HG02798 (cell line): ENCODE measurements at regions not wholly inside any gene's neighbourhood (a gene's known extent, or its start where the extent isn't known, plus 50 kb on each side); places are given as distances from the start of the nearest gene placed in this dataset.

Source experiments
- ATAC-seq: cut with Tn5 transposase; IDR thresholded peaks from one replicate; pipeline ENCODE4 v1.9.1; 2021; ENCODE audit warnings: mild to moderate bottlenecking; ENCODE audit not compliant: unreplicated experiment, poor library complexity

DNA sequence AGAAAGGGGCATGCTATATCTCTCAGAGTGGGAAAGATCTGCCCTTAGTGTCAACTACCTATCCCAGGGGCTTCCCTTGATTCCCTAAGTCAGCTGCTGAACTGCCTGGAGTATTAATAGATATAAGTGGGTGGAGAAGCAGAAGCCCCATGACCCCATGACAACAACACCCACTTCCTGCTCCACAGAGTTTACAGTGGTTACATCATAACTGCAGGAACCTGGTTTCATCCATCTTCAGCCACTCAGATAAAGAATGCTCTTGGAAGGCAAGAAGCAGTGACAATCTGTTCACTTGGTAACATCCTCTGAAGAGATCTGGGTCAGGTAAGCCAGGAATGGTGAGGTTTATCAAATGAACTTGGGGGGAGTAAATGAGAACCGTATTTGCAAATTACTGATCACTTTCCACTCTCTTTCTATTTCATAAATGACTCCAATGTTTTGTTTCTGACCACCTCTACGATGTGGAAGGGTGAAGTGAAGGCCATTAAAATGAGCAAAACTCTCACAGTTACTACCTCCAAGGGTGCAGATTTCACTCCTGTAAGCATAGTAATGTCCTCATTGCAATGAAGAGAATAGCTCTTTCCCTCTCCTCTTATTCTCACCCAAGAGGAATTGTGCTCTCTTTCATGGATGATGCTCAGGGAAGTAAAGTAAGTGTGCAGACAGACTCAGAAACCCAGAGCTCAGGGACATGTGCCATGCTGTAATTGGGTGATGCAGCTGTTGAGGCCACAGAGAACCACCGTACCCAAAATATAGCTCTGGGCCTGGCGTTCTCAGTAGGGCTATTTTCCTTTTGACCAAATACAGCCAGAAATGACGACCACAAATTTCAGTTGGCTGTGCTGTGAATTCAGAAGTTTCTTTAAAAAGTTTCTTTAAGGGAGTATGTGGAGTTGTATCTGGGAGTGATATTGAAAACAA lies 192.8 kb upstream of the APCDD1 start:
- ATAC-seq, result no peak

- ATAC-seq, result no peak
These were observed 191.9 kb upstream of the APCDD1 start for GRCh38 chr18:10262566-10262965.

- ATAC-seq, result no peak
These were observed 190.2 kb upstream of the APCDD1 start for GRCh38 chr18:10264260-10264659.

DNA sequence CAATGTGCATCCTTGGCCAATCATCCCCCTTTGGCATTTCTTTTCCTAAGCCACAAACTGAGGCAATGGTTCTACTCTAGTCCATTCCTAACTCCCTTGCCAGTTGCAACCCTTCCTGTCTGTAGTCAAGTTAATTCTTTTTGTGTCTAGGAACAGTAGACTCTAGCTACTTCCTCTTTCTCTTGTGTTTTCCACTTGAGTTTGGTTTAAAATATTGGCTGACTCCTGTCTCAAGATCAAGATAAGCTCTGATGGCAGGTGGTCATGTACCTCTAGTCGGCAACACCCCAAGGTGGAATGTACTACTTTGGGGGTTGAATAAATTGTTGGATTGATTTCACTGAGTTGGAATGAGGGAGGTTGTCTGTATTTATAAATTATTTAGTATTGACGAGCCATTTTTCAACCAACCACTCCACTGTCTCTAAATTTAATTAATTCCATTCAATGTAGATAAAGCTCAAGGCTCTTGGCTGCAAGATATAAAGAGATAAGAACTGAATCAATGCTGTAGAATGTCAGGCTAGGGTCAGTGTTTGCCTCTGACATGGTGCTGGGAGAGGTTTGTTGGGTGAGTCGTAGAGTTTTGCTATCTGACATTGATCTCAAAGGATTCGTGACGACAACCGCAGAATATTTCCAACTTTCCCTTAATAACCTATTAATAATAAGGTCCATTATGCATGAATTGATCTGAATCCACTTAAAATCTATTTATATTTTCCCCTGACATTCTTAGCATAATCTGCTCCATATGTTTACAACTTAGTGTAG lies 188.7 kb upstream of the APCDD1 start:
- no peak for ATAC-seq

DNA sequence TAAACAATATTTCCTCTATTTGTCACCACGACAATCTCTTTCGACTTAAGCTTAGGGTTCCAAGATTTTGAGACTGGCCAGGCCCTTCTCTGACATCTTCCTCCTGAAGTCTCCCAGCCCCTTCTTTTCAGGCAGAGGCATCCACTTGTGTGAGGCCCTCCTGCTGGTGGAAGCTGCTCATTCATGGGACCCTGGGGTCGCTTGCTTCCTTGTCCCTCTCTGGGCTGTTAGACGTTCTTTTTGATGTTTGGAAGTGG lies 188.2 kb upstream of the APCDD1 start:
- no peak for ATAC-seq

DNA sequence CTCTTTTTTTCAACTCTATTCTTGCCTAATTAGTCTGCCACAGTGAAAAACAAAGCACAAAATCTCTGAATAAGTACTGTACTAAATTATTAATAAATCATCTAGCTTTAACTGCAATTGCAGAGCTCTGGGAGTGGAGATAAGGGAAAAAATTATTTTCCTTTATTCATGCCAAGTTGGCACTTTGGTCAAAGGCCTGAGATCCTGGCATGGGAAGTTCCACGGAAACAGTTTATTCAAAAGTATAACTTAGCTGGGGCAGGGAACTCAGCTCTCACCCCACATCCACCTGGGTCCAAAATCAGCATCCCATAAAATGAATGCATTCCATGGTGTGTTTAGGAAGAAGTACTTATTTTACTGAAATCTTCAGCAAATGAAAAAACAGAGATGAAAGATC lies 185.2 kb upstream of the APCDD1 start:
- ATAC-seq, result no peak

GRCh38 chr18:10270151-10270571 lies 184.3 kb upstream of the APCDD1 start:
- ATAC-seq, result no peak

- ATAC-seq, result no peak
These were observed 183.0 kb upstream of the APCDD1 start for GRCh38 chr18:10271481-10271880.

DNA sequence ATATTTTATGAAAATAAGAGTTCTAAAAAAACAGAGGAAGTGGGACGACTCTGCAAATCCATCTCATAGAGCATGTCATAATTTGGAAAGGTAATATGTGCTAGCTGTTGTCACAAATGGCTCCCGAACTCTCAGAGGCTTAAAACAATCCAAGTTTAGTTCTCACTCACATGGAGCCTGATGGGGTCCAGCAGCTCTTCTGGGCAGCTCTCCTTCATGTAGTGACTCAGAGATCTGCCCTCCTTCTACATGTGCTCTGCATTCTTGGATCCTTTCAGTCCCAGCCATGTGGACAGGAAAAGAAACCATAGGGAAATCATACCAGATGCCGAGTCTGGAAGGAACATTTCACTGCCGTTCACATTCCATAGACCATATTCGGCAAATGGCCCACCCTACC lies 180.1 kb upstream of the APCDD1 start:
- no peak for ATAC-seq

GRCh38 chr18:10275486-10275885 lies 178.9 kb upstream of the APCDD1 start:
- ATAC-seq, result no peak

DNA sequence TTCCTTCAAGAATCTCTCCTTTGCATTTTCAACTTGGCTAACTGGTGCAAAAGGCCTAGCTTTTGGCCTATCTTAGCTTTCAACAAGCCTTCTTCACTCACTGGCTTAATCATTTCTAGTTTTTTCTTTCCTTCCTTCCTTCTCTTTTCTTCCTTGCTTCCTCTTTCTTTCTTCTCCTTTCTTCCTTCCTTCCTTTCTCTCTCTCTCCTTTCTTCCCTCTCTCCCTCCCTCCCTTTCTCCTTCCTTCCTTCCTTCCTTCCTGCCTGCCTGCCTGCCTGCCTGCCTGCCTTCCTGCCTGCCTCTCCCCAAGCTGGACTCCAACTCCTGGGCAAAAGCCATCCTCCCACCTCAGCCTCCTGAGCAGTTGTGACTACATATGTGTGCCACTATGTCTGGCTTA lies 176.2 kb upstream of the APCDD1 start:
- no peak for ATAC-seq

DNA sequence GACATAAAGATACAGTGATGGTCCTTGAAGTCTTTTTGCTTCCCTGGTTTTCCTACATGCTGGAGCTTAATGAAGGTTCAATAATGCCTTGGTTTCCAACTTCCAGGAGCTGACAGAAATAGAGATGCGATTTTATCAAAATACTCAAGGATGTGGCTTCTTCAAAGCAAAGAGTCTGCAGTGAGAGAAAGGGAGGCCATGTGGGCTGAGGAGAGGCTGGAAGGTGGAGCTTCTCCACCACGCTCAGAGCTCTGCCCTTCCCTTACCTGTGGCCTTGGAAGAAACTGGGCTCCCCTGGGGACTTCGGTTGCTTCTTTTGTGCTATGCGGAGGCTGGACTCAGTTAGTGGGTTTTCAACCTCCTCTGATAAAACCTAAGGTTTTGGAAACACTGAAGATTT lies 175.0 kb upstream of the APCDD1 start:
- ATAC-seq, result no peak

DNA sequence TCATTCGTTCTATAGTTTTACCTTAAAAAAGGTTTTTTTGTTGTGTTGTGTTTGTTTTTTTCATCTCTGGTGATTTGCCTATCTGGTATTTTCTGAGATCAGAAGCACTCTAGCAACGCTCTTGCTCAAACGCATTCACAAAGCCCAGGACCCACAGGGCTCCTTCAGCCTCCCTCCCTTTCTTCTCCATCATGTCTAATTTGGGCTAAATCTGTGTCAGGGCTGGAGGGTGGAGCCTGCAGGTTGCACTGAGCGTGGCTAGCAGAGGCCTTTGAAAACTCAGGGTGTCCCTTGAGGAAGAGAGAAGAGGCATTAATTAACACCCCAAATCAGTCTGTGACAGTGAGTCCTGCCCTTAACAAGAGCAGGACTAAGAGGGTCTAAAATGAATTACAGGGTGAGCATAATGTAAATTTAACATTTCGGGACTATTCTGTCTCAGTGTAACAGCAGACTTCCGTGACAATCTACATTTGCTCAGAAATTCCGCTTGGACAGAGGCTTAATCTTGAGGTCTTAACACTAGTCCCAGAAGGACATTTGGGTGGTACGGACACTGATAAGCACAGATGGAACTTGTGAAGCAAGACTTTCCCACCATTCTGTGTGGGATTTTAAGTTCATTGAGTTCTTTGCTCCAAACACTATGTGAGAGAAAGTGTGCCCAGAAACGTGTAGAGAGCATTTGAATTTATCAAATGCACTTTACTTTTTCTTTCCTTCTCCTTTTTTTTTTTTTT lies 174.4 kb upstream of the APCDD1 start:
- no peak for ATAC-seq

DNA sequence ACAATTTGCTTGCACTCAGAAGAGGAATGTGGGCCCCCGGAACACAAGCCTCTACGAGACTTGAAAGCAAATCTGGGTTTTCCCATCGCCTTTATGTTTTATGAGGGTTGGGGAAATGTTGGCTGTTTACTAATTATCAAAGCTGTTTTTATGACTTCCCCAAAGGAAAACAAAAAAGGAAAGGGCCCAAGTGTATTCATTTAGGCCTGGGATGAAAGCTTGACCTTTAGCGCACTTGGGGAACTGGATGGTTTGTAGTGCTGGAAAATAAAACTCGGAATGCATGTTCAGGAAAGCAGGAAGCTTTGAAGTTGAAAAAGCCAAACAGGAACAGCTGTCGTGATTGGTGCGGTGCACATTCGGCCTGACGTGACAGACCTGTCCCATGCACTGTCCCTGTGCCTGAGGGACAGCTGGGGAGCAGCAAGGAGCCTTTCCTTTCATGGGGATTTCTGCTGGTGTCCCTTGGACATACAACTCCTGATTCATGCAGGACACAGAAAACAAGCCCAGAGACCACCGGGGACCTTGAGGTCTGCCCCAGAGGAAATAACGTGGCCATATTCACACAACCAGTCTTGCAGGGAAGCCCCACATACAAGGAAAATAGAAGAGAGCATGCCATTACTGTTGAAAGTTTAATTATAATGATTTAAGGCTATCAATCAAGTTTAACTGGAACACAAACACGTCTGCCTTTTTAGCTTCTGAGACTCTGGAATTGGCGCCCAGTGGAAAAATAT lies 169.7 kb upstream of the APCDD1 start:
- no peak for ATAC-seq

- no peak for ATAC-seq
These were observed 169.2 kb upstream of the APCDD1 start for GRCh38 chr18:10285283-10285640.

GRCh38 chr18:10286580-10287150 lies 167.8 kb upstream of the APCDD1 start:
- no peak for ATAC-seq

GRCh38 chr18:10289251-10289650 lies 165.2 kb upstream of the APCDD1 start:
- no peak for ATAC-seq

DNA sequence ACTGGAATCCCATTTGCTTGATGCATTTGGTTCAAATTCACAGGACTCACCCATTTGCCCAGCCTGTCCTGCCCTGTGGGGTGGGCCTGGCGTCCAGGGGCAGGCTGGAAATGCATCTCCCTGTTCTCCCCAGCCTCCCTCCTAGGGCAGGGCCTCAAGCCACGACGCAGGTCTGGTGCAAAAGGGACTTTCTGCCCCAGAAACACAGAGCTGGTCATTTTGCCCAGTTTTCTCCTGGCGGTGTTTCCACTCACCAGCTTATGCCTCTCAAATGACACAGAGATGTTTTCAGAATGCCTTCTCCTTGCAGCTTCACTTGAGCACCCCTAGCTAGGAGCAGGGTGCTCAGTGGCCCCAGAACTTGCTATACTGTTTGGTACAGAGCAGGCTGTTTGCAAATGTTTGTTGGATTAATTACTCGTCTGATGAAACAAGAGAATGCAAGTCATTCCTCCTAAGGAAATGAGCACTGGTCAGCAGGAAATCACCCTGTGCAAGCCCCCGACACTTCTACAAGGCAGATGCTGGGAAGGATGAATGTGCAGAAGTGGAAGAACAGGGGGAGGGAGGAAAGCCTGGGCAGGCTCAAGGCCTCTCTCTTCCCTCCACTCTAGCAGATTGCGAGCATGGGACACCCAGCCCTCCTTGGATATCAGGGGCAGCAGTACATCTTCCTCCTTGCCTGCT lies 164.3 kb upstream of the APCDD1 start:
- ATAC-seq, result no peak

DNA sequence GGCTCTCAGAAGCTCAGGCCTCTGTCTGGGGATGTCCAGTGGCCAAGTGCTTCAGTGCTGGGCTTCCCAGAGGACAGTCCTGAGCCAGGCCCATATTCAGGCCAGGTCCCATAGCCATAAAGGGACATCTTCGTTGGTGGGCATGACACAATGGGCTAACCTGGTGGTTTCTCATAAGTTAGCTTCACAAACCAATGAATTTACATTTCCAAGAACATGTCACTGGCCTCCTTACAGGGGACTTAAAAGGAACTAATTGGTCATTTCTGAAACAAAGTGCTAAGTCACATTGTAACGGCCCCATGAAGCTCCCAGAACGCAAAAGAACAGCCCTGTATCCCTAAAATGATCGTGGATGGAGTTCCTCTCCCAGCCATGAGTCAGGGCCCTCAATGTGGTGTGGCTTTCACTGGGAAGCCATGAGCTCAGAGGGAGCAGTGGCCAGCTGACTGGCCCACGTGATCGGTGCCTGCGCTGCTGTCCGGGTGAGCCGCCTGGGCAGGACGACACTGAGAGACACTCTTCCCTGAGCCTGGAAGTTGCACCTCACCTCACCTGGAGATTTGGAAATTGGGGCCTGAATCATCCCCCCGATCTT lies 163.7 kb upstream of the APCDD1 start:
- no peak for ATAC-seq
